H1 (cell line): ENCODE measurements at regions not wholly inside any gene's neighbourhood (a gene's known extent, or its start where the extent isn't known, plus 50 kb on each side); places are given as distances from the start of the nearest gene placed in this dataset.

ENCODE experiments used
- CTCF ChIA-PET: fragments of 300-600 bp; sonication (Branson Sonifier 250); formaldehyde crosslinking; loops from one replicate; lab custom pipeline; 2021; ENCODE audit not compliant: partially characterized antibody; lab: Charles Lee
- POLR2A ChIA-PET: fragments of 300-600 bp; sonication (Branson Sonifier 250); formaldehyde crosslinking; loops from one replicate; lab custom pipeline; 2021; ENCODE audit warnings: inconsistent platforms; ENCODE audit not compliant: partially characterized antibody; lab: Charles Lee
- DNase-seq, 2 experiments: peaks; one replicate each; pipeline versions ENCODE4 v3.0.0 to v3.0.0-alpha.2; 2010 to 2022; ENCODE audit warnings: low spot score in 2 of 2, low read depth in 1 of 2, mixed read lengths in 1 of 2
- FAIRE-seq: peaks from 2 replicates; lab custom pipeline; 2011; peaks lifted over from hg19 to GRCh38; lab: Jason Lieb, UNC
- H2AFZ ChIP-seq: 2 replicates; pipeline ENCODE4 v1.8.1; 2012; ENCODE audit warnings: low read length, inconsistent platforms
- H2AK5ac ChIP-seq: 2 replicates; pipeline ENCODE4 v1.6.1; 2013; ENCODE audit warnings: low read depth, low read length
- H2BK120ac ChIP-seq: replicated peaks from 2 replicates; pipeline ENCODE3; 2013; ENCODE audit warnings: low read depth, low read length, inconsistent platforms
- H2BK12ac ChIP-seq: 2 replicates; pipeline ENCODE4 v1.6.1; 2013; ENCODE audit warnings: low read depth, low read length
- H2BK15ac ChIP-seq: 2 replicates; pipeline ENCODE4 v1.6.1; 2013; ENCODE audit warnings: low read length
- H2BK20ac ChIP-seq: 2 replicates; pipeline ENCODE4 v1.6.1; 2013; ENCODE audit warnings: low read length
- H2BK5ac ChIP-seq: 2 replicates; pipeline ENCODE4 v1.6.1; 2013; ENCODE audit warnings: low read depth, low read length
- H3K14ac ChIP-seq: 2 replicates; pipeline ENCODE4 v1.6.1; 2013; ENCODE audit warnings: inconsistent platforms; ENCODE audit not compliant: insufficient read length
- H3K18ac ChIP-seq: 2 replicates; pipeline ENCODE4 v1.6.1; 2013; ENCODE audit warnings: low read length; ENCODE audit errors: extremely low read depth
- H3K23ac ChIP-seq: 2 replicates; pipeline ENCODE4 v1.6.1; 2013; ENCODE audit warnings: inconsistent platforms; ENCODE audit not compliant: insufficient read length
- H3K23me2 ChIP-seq: 2 replicates; pipeline ENCODE4 v1.6.1; 2013; ENCODE audit warnings: low read depth, low read length
- H3K27ac ChIP-seq: 2 replicates; pipeline ENCODE4 v1.6.1; 2011; ENCODE audit warnings: low read depth, low read length, inconsistent platforms
- H3K27me3 ChIP-seq, 4 experiments: replicated peaks in 1 of 4; 1 replicate in 1 of 4; 2 replicates in 3 of 4; pipeline versions ENCODE4 v1.6.1 to v1.8.1; 2011 to 2013; ENCODE audit warnings: low read length in 3 of 4, mild to moderate bottlenecking in 3 of 4, inconsistent platforms in 2 of 4, mixed read lengths in 2 of 4, moderate library complexity in 1 of 4; ENCODE audit not compliant: control insufficient read depth in 3 of 4, insufficient read depth in 3 of 4; ENCODE audit errors: extremely low read depth in 1 of 4
- H3K36me3 ChIP-seq, 4 experiments: 2 replicates each; pipeline versions ENCODE4 v1.6.1 to v1.8.1; 2011 to 2013; ENCODE audit warnings: mild to moderate bottlenecking in 4 of 4, low read length in 3 of 4, moderate library complexity in 2 of 4, control low read depth in 1 of 4, inconsistent platforms in 1 of 4; ENCODE audit not compliant: insufficient read depth in 4 of 4, control insufficient read depth in 2 of 4
- H3K4ac ChIP-seq: replicated peaks from 2 replicates; pipeline ENCODE3; 2013; ENCODE audit warnings: low read length, low read depth, mixed read lengths, inconsistent platforms; ENCODE audit not compliant: insufficient read length
- H3K4me1 ChIP-seq, 4 experiments: replicated peaks in 1 of 4; 1 replicate in 1 of 4; 2 replicates in 3 of 4; pipeline versions ENCODE4 v1.6.1 to v1.8.1; 2011 to 2013; ENCODE audit warnings: low read length in 3 of 4, inconsistent platforms in 2 of 4, mixed read lengths in 1 of 4; ENCODE audit not compliant: insufficient read depth in 4 of 4, control insufficient read depth in 3 of 4
- H3K4me2 ChIP-seq, 2 experiments: 2 replicates each; pipeline versions ENCODE4 v1.6.1 to v1.8.1; 2011 to 2013; ENCODE audit warnings: low read depth in 2 of 2, low read length in 2 of 2, control low read depth in 1 of 2, inconsistent platforms in 1 of 2, mild to moderate bottlenecking in 1 of 2; ENCODE audit not compliant: insufficient read depth in 1 of 2
- H3K4me3 ChIP-seq, 4 experiments: fragments of 200-600, 300-600 bp in 1 of 4; sonication (generic), shearing (Covaris generic), sonication (Bioruptor Twin) in 1 of 4; 2 replicates each; pipeline versions ENCODE4 v1.5.1 to v1.8.1; 2011 to 2016; ENCODE audit warnings: low read length in 4 of 4, low read depth in 3 of 4, control low read depth in 2 of 4, inconsistent platforms in 2 of 4, mild to moderate bottlenecking in 2 of 4, mixed read lengths in 1 of 4, moderate library complexity in 1 of 4; ENCODE audit not compliant: insufficient read depth in 2 of 4; ENCODE audit errors: extremely low read depth in 1 of 4
- H3K56ac ChIP-seq: replicated peaks from 2 replicates; pipeline ENCODE3; 2013; ENCODE audit warnings: low read depth, mild to moderate bottlenecking, mixed read lengths, low read length, inconsistent platforms; ENCODE audit not compliant: insufficient read length
- H3K79me1 ChIP-seq: 2 replicates; pipeline ENCODE4 v1.6.1; 2013; ENCODE audit warnings: low read depth, low read length, control low read depth
- H3K79me2 ChIP-seq, 2 experiments: 2 replicates each; pipeline versions ENCODE4 v1.6.1 to v1.8.1; 2012 to 2013; ENCODE audit warnings: low read length in 2 of 2, mild to moderate bottlenecking in 2 of 2, inconsistent platforms in 1 of 2; ENCODE audit not compliant: insufficient read depth in 2 of 2, control insufficient read depth in 1 of 2
- H3K9ac ChIP-seq, 4 experiments: replicated peaks in 1 of 4; 1 replicate in 1 of 4; 2 replicates in 3 of 4; pipeline versions ENCODE4 v1.6.1 to v1.8.1; 2011 to 2013; ENCODE audit warnings: low read depth in 3 of 4, low read length in 3 of 4, control low read depth in 2 of 4, mild to moderate bottlenecking in 2 of 4, moderate library complexity in 2 of 4, inconsistent platforms in 1 of 4; ENCODE audit errors: extremely low read depth in 1 of 4
- H3K9me3 ChIP-seq, 2 experiments: 2 replicates each; pipeline versions ENCODE4 v1.6.1 to v1.8.1; 2012 to 2013; ENCODE audit warnings: mild to moderate bottlenecking in 2 of 2, moderate library complexity in 2 of 2, control low read depth in 1 of 2, inconsistent platforms in 1 of 2, low read depth in 1 of 2, low read length in 1 of 2, mixed read lengths in 1 of 2; ENCODE audit not compliant: insufficient read depth in 2 of 2
- H4K20me1 ChIP-seq, 2 experiments: replicated peaks in 1 of 2; 2 replicates each; pipeline versions ENCODE3 to v1.8.1; 2011 to 2013; ENCODE audit warnings: inconsistent platforms in 2 of 2, low read length in 2 of 2, mild to moderate bottlenecking in 1 of 2; ENCODE audit not compliant: insufficient read depth in 2 of 2, control insufficient read depth in 1 of 2
- H4K5ac ChIP-seq: 2 replicates; pipeline ENCODE4 v1.6.1; 2013; ENCODE audit warnings: low read length, low read depth, mixed read lengths, inconsistent platforms; ENCODE audit not compliant: insufficient read length
- H4K8ac ChIP-seq: 2 replicates; pipeline ENCODE4 v1.8.0; 2013; ENCODE audit warnings: mild to moderate bottlenecking, moderate library complexity, low read length, inconsistent platforms; ENCODE audit not compliant: insufficient read depth; ENCODE audit errors: extremely low read depth
- H4K91ac ChIP-seq: replicated peaks from 2 replicates; pipeline ENCODE3; 2013; ENCODE audit warnings: low read length, mixed read lengths, inconsistent platforms; ENCODE audit not compliant: insufficient read length
- BACH1 ChIP-seq: IDR thresholded peaks from 2 replicates; pipeline ENCODE4 v1.6.1; 2012; ENCODE audit warnings: low read length, improper control_type of control experiment
- BCL11A ChIP-seq, 2 experiments: IDR thresholded peaks; one replicate each; pipeline ENCODE4 v1.6.1; 2011; ENCODE audit warnings: low read depth in 2 of 2, low read length in 2 of 2, mild to moderate bottlenecking in 2 of 2
- MAFK ChIP-seq: IDR thresholded peaks from 2 replicates; pipeline ENCODE4 v1.6.1; 2012; ENCODE audit warnings: low read depth, mild to moderate bottlenecking, improper control_type of control experiment, low read length
- TEAD4 ChIP-seq: IDR thresholded peaks from 2 replicates; pipeline ENCODE4 v1.6.1; 2012; ENCODE audit warnings: low read depth, low read length, inconsistent platforms, mixed read lengths
- WGBS, 2 experiments: shearing (Covaris generic) in 1 of 2; methylation state at CpG; one replicate each; pipeline versions ENCODE4 v1.1.6 to v1.1.7; 2013 to 2015; ENCODE audit warnings: low lambda C conversion rate in 2 of 2, mixed read lengths in 2 of 2, inconsistent platforms in 1 of 2, low coverage in 1 of 2, missing lambda C conversion rate in 1 of 2; ENCODE audit not compliant: insufficient replicate concordance in 2 of 2, insufficient coverage in 1 of 2, insufficient read length in 1 of 2; ENCODE audit errors: extremely low coverage in 1 of 2, missing lambda C conversion rate in 1 of 2; 5-methylcytosine and 5-hydroxymethylcytosine counted together

DNA sequence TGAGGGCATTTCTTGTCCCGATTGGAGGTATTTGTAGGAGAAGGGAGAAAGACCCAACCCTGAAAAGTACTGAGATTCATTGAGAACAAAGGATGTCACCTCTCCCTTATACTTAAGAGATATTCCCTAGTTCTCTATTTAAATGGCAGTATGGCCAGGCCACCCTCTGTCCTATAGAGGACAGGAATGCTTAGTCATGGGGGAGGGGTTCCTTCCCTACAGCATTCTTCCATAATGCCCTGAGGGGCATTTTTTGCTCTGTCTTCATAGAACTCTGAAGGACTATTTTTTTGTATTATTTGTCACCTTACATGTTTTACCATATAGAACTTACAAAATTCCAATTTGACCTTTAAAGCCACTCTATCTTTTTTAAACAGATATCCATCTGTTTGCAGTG is 176.3 kb downstream of the TMEM161B start:
- DNase-seq = peak in 1 of 2 experiments; percentile 43
- no peak overlapping the region for H4K8ac ChIP-seq
- H3K27ac ChIP-seq = no peak overlapping the region
- H3K79me2 ChIP-seq = no peaks in the 10 kb centered on the region
- H2BK5ac ChIP-seq = no peak overlapping the region
- no peak for FAIRE-seq
- H3K14ac ChIP-seq = no peak overlapping the region
- no peaks in the 10 kb centered on the region for H4K20me1 ChIP-seq
- H3K23ac ChIP-seq = no peak overlapping the region
- H3K9me3 ChIP-seq = no peaks in the 10 kb centered on the region
- H3K18ac ChIP-seq = no peak overlapping the region
- ChIA-PET CTCF (no interaction called here), POLR2A (no interaction called here)
- no peak overlapping the region for H2BK20ac ChIP-seq
- H3K27me3 ChIP-seq = no peaks in the 10 kb centered on the region; a peak in 1 of 7 replicates
- peaks cover 0 to 12% (median 4%) of the 10 kb centered on the region in 4 experiments; a peak in 4 of 7 replicates for H3K4me1 ChIP-seq
- no peak overlapping the region for H3K4ac ChIP-seq
- TF ChIP-seq TEAD4 = peak; percentile 64
- peak; percentile 62; the same call in 1 of the 2 replicates for TF ChIP-seq BACH1
- TF ChIP-seq MAFK = peak; percentile 77
- no peak for TF ChIP-seq BCL11A (IDR thresholded peaks at IDR 0.05; ENCODE audit: low read depth in 2 of 2, low read length in 2 of 2)
- no peaks in the 10 kb centered on the region for H3K36me3 ChIP-seq
- peak overlapping the region in 1 of 2 experiments; percentile 13; a peak in 1 of 4 replicates for H3K4me2 ChIP-seq
- H3K56ac ChIP-seq = no peak overlapping the region
- H2AK5ac ChIP-seq = no peak overlapping the region
- H3K4me3 ChIP-seq = no peak overlapping the region
- H3K23me2 ChIP-seq = no peaks in the 10 kb centered on the region
- H4K91ac ChIP-seq = no peak overlapping the region
- H3K79me1 ChIP-seq = no peaks in the 10 kb centered on the region
- H2BK120ac ChIP-seq = no peak overlapping the region
- no peak overlapping the region for H2BK15ac ChIP-seq
- no peak overlapping the region for H4K5ac ChIP-seq
- no peak overlapping the region for H2AFZ ChIP-seq
- no peak overlapping the region for H2BK12ac ChIP-seq
- WGBS, 2 experiments = 80% methylated on average over 1 of the region's 1 CpG; no CpG with 5 or more reads in 1 of the 2 experiments
- no peak overlapping the region for H3K9ac ChIP-seq
